GM20000 (cell line): ENCODE measurements at regions not wholly inside any gene's neighbourhood (a gene's known extent, or its start where the extent isn't known, plus 50 kb on each side); places are given as distances from the start of the nearest gene placed in this dataset.
"Not testable (repeated sequence)": the region's sequence is repeated elsewhere in the genome, so short reads cannot be mapped to it uniquely, and the experiment has no call there.

Experiments
- DNase-seq: peaks from one replicate; pipeline ENCODE4 v3.0.0; 2012; ENCODE audit warnings: low spot score
- TF ChIP-seq, protein P1 (sequence below): IDR thresholded peaks from 2 replicates; pipeline ENCODE4 v1.5.1; 2012; ENCODE audit warnings: mild to moderate bottlenecking, control low read depth; ENCODE audit errors: extremely low read depth, missing control alignments

DNA sequence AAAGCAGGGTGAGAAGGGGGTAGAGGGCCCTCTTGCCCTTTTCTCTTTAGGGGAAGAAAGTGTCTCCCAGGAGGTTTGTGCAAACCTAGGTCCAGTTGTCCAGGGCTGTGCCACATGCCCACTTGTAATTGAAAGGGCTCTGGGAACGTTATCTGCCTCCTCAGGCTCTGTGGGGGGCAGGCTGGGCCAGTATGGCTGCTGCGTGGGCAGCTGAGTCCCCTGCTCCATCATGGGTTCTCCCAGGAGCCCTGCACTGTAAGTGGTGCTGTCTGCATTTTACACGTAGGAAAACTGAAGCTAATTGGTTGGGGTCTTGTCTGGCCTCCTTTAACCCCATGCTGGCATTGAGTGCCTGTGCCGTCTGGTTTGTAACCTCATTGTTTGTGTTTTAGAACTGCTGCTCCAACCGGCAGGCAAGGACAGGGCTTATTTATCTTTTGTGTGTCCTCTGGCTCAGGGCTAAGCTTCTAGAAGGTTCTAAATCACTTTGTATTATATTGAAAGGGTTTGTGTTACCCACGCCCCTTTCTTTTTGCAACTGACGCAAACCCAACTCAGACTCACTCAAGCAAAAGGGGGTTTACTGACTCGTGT, 117.7 kb upstream of the CIBAR2 start:
- DNase-seq, result no peak
- TF ChIP-seq, protein P1, sequence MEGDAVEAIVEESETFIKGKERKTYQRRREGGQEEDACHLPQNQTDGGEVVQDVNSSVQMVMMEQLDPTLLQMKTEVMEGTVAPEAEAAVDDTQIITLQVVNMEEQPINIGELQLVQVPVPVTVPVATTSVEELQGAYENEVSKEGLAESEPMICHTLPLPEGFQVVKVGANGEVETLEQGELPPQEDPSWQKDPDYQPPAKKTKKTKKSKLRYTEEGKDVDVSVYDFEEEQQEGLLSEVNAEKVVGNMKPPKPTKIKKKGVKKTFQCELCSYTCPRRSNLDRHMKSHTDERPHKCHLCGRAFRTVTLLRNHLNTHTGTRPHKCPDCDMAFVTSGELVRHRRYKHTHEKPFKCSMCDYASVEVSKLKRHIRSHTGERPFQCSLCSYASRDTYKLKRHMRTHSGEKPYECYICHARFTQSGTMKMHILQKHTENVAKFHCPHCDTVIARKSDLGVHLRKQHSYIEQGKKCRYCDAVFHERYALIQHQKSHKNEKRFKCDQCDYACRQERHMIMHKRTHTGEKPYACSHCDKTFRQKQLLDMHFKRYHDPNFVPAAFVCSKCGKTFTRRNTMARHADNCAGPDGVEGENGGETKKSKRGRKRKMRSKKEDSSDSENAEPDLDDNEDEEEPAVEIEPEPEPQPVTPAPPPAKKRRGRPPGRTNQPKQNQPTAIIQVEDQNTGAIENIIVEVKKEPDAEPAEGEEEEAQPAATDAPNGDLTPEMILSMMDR, result no peak

DNA sequence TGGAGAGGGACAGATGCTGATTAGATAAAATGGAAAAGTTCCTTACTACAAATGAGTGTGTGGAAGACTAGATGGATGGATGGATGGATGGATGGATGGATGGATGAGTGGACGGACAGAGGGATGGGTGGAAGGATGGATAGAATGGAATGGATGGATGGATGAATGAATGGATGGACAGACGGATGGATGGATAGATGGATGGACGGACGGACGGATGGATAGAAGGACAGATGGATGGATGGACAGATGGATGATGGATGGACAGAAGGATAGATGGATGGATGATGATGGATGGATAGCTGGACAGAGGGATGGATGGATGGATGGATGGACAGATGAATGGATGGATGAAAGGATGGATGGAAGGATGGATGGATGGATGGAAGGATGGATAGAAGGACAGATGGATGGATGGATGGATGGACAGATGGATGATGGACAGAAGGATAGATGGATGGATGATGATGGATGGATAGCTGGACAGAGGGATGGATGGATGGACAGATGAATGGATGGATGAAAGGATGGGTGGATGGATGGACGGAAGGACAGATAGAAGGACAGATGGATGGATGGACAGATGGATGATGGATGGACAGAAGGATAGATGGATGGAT, 118.6 kb upstream of the CIBAR2 start:
- DNase-seq, result not testable (repeated sequence)

DNA sequence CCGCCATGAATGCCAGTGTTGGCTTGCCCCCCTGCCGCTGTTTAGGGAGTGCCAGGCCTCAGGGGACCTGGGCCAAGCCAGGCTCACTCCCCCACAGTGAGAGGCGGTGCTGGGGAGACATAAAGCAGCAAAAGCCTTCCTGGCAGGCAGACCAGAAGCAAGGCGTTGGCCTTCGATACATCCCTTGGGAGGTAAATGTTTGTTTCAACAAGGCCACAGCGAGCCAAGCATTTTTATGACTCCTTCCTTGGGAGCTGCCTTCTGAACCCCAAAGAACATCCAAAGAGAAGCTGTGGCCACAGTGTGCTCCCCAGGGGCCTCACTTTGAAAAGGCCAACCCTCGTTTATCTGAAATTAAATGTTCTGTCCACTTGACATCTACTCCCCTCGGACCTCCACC, 119.7 kb upstream of the CIBAR2 start:
- no peak for DNase-seq
- TF ChIP-seq, protein P1, result no peak

DNA sequence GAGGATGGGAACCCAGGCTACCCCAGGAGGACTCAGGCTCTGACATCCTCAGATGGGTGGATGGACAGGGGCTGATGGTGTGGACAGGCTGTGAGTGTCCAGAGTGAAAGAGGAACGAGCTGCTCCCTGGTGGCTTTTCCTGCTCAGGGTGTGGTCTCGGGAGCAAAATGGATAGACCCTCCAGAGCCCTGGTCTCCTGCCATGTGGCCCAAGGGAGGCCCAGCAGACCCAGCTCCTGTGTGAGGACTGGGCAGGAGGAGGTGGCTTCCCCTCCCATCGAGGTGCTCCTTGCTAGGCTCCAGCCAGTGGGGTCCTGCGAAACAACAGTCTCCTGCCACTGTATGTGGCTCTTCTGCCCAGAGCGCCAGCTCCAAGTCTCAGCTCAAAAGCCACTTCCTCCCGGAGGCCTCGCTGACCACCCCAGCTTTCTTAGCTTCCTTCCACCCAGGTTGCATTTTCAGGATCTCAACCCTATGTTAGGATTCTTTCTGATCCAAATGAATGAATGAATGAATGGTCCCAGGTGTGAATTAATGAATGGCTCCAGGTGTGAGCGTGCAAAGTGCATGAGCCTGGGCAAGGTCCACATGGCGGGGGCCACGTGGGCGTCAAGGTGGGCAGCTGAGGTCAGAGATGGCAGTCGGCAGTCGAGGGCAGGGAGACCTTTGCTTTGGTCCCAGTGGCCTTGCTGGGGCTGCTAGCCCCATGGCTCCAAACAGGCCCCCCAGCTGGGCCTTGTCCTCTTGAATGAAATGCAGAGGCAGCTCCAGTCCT, 120.3 kb upstream of the CIBAR2 start:
- no peak for DNase-seq
- TF ChIP-seq, protein P1, result no peak

DNA sequence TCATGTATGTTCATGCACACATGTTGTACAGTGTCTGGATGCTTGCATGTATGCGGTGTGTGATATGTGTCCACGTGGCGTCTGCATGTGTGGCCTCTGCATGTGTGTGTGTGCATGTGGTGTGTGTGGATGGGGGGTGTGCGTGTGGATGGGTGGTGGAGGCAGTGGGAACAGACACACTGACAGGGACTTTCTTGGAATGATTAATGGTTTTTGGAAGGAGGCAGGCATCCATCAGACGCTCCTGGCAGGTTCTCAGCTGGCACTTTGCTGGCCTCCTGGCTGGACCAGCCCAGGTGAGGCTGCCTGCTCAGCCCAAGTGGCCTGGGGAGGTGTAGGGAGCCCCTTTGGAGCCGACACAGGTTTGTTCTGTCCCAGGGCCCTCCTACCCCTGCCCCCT, 121.2 kb upstream of the CIBAR2 start:
- TF ChIP-seq, protein P1, result no peak
- DNase-seq, result no peak

DNA sequence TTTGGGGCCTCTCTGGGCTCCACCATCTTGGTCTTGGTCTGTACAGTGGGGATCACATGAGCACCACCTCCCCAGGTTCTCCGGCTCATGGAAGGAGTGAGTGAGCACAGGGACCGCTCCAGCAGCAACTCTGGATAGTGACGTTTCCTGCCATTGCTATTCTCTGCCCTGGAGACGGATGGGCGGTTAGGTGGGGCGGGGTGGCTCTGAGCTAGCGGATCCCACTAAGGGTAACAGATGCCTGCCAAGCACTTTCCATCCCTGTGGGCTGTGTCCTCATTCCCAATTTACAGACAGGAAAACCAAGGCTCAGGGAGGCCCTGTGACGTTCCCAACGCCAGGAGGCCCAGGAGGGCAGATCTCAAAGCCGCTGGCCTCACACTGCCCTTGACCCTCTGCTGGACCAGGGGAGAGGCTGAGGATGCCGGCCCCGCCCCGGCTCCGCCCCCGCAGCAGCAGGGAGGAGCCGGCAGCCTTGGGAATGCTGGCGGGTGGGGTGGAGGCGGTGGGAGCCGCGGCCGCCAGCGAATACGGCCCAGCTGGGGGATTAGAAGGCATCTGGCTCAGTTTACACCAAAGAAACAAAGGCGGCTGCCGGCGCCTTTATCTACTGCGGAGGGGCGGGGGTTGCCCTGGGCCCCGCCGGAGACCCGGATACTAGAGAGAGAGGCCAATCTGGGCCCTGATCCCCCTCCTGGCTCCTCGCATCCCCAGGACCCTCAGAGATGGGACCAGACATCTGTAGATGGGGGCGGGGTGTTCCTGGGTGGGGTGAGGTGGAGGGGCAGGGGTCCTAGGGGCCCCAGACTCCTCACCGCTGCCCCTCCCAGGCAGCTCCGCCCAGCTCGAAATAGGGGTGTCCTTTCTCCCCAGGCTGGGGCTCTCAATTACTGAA, 122.3 kb upstream of the CIBAR2 start:
- no peak for DNase-seq
- TF ChIP-seq, protein P1, result no peak

DNA sequence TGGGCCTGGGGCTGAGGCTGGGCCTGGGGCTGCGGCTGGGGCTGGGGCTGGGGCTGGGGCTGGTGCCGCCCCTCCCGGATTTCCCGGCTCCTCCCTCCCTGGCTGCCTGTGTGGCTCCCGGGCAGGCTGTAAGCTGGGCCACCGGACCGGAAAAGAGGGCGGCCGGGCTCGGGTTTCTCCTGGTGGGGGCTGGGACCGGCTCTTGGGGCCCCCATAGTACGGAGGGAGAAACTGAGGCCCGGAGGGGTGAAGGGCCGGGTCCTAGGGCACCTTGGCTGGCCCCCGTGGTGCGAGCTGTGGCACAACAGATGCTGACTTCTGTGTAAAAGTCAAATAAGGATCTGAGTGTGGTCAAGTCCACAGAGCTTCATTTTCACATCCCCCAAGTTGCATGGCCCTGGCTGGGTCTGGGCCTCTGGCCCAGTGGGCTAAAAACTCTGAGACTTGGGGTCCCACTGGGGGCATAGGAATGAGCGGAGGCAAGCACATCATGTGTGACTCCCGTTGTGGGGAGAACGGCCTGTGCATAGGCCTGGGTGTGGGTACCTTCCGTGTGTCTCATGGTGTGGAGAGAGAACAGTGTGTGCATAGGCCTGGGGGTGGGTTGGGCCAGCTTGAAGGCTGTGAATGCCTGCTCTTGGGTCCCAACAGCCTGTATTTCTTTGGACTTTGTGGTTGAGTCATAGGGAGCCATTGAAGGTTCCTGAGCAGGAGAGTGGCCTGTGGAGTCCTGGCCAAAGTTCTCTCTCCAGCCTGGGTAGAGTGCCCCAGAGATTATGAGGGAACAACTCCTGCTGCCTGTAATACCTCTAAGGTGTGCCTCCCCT, 123.9 kb upstream of the CIBAR2 start:
- peak; percentile 84 for DNase-seq
- TF ChIP-seq, protein P1, result no peak
